ENCODE measurements at regions not wholly inside any gene's neighbourhood (a gene's known extent, or its start where the extent isn't known, plus 50 kb on each side); places are given as distances from the start of the nearest gene placed in this dataset.

- Histone ChIP-seq H3K36me3 (ENCODE audit: control insufficient read depth in 2 of 2, insufficient read depth in 1 of 2, low read length in 2 of 2) (no peaks in the 10 kb centered on the region), H3K27ac (ENCODE audit: extremely low read depth, low read depth, low read length) (no peak overlapping the region), H3K9me3 (ENCODE audit: control insufficient read depth, insufficient read depth, low read depth, low read length) (no peaks in the 10 kb centered on the region), H3K4me1 (ENCODE audit: control insufficient read depth, insufficient read depth, low read length) (no peaks in the 10 kb centered on the region), H3K4me3 (ENCODE audit: low read depth, low read length) (no peak overlapping the region)
- TF ChIP-seq GLIS2 (tag by site-specific recombination; IDR thresholded peaks at IDR 0.05) (no peak), ZNF513 (tag by site-specific recombination; IDR thresholded peaks at IDR 0.05) (no peak), ZFP3 (tag by site-specific recombination; IDR thresholded peaks at IDR 0.05; ENCODE audit: low read depth) (no peak), INSM2 (tag by site-specific recombination; IDR thresholded peaks at IDR 0.05) (no peak), ZNF138 (tag by site-specific recombination; IDR thresholded peaks at IDR 0.05; ENCODE audit: borderline replicate concordance) (no peak), HIC1 (tag by site-specific recombination; IDR thresholded peaks at IDR 0.05) (no peak), ZNF311 (tag by site-specific recombination; IDR thresholded peaks at IDR 0.05; ENCODE audit: borderline replicate concordance) (no peak), ZNF768 (tag by site-specific recombination; IDR thresholded peaks at IDR 0.05) (no peak), ZBTB7A (tag by site-specific recombination; IDR thresholded peaks at IDR 0.05; ENCODE audit: low read depth) (no peak), YY1 (tag by site-specific recombination; IDR thresholded peaks at IDR 0.05) (no peak), ZNF654 (tag by site-specific recombination; IDR thresholded peaks at IDR 0.05; ENCODE audit: low read depth) (no peak), ZNF2 (tag by site-specific recombination; IDR thresholded peaks at IDR 0.05) (no peak), AEBP2 (tag by site-specific recombination; IDR thresholded peaks at IDR 0.05; ENCODE audit: borderline replicate concordance) (no peak), SCRT1 (tag by site-specific recombination; IDR thresholded peaks at IDR 0.05; ENCODE audit: borderline replicate concordance) (no peak)
- ChIA-PET CTCF (no interaction called here), POLR2A (no interaction called here)
Observed at GRCh38 chr3:87125116-87125515, 102.0 kb upstream of the CHMP2B start.

DNA sequence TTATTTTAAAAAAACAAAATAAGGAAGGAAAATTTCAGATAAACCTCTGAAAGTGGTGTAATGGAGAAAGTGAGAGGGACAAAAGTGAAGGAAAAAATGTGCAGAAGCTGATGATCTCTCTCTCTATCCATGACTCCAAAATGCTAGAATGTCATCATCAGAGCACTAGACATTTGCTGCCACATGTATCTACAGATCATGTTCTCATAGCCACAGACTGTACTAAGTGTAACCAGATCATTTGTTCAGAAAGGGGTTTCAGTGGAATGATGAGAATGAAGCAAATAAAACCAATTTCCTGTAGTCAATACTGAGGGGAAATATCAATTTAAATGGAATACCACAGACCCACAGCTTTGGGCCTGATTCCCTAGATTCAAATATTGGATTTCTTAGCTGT, 104.3 kb upstream of the CHMP2B start:
- Histone ChIP-seq H3K4me3 (ENCODE audit: low read depth, low read length) (no peak overlapping the region), H3K36me3 (ENCODE audit: control insufficient read depth in 2 of 2, insufficient read depth in 1 of 2, low read length in 2 of 2) (no peaks in the 10 kb centered on the region), H3K27ac (ENCODE audit: extremely low read depth, low read depth, low read length) (no peak overlapping the region), H3K4me1 (ENCODE audit: control insufficient read depth, insufficient read depth, low read length) (no peaks in the 10 kb centered on the region), H3K9me3 (ENCODE audit: control insufficient read depth, insufficient read depth, low read depth, low read length) (no peaks in the 10 kb centered on the region)
- TF ChIP-seq ZFP69B (tag by site-specific recombination; IDR thresholded peaks at IDR 0.05) (no peak), TRIM28 (IDR thresholded peaks at IDR 0.05; ENCODE audit: borderline replicate concordance, low read length) (no peak), ZBTB17 (tag by site-specific recombination; IDR thresholded peaks at IDR 0.05) (no peak), OVOL3 (tag by site-specific recombination; IDR thresholded peaks at IDR 0.05) (no peak)
- POLR2A ChIA-PET, result interaction anchor here (0.6 kb wide), 1 partner anchor 1570 kb away, joined by 8 read pairs; no protein-coding TSS in a partner anchor
- CTCF ChIA-PET, result no interaction called here
